ENCODE measurements at regions not wholly inside any gene's neighbourhood (a gene's known extent, or its start where the extent isn't known, plus 50 kb on each side); places are given as distances from the start of the nearest gene placed in this dataset.
A peak's percentile ranks its signal among the peaks of the same experiment; 100 is the strongest.

DNA sequence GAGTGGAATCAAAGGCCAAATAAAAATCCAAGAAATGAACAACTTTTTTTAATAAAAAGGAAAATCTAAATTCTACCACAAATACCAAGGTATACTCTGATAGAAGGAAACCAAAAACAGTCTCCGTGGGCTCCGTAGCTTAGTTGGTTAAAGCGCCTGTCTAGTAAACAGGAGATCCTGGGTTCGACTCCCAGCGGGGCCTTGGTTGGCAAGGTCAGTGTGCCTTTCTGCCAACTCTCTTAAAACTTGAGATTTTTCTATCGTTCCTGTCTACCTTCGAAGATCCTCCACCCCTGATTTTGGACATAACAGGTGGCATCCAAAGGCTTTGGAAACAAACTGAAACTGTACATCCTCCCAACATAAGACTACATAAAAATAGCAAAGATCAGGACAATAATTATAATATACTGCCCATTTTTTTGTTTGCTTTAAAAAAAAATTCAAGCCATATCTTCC lies 197.9 kb downstream of the TRIM27 start:
- peaks cover 0 to 4% (median 0%) of the 10 kb centered on the region in 11 donors for H3K9me3 ChIP-seq
- no peak overlapping the region for H3K4me3 ChIP-seq
- intact Hi-C loops (cut with DNase I), result no loop called here
- TF ChIP-seq, protein P1, sequence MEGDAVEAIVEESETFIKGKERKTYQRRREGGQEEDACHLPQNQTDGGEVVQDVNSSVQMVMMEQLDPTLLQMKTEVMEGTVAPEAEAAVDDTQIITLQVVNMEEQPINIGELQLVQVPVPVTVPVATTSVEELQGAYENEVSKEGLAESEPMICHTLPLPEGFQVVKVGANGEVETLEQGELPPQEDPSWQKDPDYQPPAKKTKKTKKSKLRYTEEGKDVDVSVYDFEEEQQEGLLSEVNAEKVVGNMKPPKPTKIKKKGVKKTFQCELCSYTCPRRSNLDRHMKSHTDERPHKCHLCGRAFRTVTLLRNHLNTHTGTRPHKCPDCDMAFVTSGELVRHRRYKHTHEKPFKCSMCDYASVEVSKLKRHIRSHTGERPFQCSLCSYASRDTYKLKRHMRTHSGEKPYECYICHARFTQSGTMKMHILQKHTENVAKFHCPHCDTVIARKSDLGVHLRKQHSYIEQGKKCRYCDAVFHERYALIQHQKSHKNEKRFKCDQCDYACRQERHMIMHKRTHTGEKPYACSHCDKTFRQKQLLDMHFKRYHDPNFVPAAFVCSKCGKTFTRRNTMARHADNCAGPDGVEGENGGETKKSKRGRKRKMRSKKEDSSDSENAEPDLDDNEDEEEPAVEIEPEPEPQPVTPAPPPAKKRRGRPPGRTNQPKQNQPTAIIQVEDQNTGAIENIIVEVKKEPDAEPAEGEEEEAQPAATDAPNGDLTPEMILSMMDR (IDR thresholded peaks at IDR 0.05), result no peak
- H3K27me3 ChIP-seq, result peaks cover 0 to 96% (median 76%) of the 10 kb centered on the region in 7 donors
- 23 to 28% methylated on average over 7 of the region's 7 CpGs for WGBS, 2 donors
- no peak overlapping the region for H3K27ac ChIP-seq
- no peaks in the 10 kb centered on the region for H3K36me3 ChIP-seq
- DNase-seq (no peak), ATAC-seq (no peak)
- H3K4me1 ChIP-seq, result peaks cover 0 to 14% (median 0%) of the 10 kb centered on the region in 9 donors

DNA sequence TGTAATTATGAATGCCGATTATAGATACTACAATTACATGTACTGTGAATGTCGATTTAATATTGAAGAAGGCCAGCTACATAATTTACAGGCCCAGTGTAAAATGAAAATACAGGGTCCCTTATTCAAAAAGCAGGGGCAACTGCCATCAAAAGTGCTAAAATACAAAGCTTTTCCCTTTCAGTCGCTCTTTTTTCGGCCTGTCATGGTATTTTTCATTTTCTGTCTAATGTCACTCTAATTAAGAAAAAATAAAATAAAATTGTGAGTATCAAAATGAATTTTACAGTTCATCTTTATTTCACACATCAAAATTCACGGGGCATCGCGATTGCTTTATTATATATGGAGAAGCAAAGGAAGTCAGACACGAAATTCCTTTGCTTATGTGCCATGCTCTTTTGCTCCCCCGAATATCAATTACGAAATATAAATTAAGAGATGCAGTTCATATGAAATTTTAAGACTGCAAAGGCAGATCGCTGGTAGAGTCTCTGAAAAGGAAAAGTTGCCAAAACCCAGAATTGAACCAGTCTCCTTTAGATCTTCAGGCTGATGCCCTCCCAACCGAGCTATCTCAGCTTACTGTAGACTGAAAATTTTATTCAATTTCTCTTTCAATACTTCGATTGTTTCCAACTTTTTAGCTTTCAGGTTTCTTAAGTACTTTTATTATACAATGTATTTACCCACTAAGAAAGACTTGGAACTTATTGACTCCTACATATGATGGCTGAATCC lies 197.0 kb downstream of the TRIM27 start:
- DNase-seq, result no peak
- peaks cover 0 to 4% (median 0%) of the 10 kb centered on the region in 11 donors for H3K9me3 ChIP-seq
- intact Hi-C loops (cut with DNase I), result no loop called here
- peaks cover 0 to 96% (median 79%) of the 10 kb centered on the region in 7 donors for H3K27me3 ChIP-seq
- 64 to 71% methylated on average over 13 of the region's 13 CpGs for WGBS, 2 donors
- H3K4me1 ChIP-seq, result peaks cover 0 to 14% (median 0%) of the 10 kb centered on the region in 9 donors
- no peak overlapping the region for H3K27ac ChIP-seq
- no peak for ATAC-seq
- no peaks in the 10 kb centered on the region for H3K36me3 ChIP-seq
- TF ChIP-seq, protein P1 (IDR thresholded peaks at IDR 0.05), result no peak
- no peak overlapping the region for H3K4me3 ChIP-seq

DNA sequence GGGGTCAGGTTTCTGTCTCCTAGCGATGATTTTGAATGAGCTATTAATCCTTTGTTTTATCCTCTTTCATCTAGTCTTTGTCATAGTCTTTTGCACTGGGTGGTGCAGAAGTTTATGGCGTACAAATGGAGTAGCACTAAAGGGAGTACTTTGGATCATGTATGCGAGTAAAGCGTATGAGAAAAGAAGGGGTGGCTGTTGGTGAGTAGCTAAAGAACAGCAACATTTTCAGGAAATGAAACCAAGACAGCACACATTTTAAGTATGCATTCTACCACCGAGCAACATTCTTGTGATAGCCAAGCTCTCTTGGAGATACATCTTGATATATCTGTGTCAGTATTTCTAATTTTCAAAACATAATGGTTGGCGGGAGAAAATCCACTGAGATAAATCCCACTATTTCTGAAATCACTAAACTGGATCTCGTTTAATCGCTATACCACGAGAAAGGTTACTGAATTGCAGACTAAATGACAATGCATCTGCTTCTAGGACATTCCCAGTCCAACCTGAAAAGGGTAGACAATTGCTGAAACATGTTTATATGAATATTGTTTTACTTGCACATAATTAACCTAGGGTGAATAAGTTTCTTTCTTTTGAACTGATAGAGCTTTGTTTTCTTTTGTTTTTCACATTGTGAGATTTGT lies 196.1 kb downstream of the TRIM27 start:
- TF ChIP-seq, protein P1 (IDR thresholded peaks at IDR 0.05), result no peak
- intact Hi-C loops (cut with DNase I), result no loop called here
- Histone ChIP-seq H3K4me3 (no peak overlapping the region), H3K36me3 (no peaks in the 10 kb centered on the region), H3K4me1 (peaks cover 0 to 14% (median 0%) of the 10 kb centered on the region in 9 donors), H3K27ac (no peak overlapping the region), H3K9me3 (peaks cover 0 to 4% (median 0%) of the 10 kb centered on the region in 11 donors), H3K27me3 (peaks cover 0 to 96% (median 80%) of the 10 kb centered on the region in 7 donors)
- ATAC-seq (no peak), DNase-seq (no peak)
- WGBS, 2 donors, result 69 to 77% methylated on average over 9 of the region's 9 CpGs

DNA sequence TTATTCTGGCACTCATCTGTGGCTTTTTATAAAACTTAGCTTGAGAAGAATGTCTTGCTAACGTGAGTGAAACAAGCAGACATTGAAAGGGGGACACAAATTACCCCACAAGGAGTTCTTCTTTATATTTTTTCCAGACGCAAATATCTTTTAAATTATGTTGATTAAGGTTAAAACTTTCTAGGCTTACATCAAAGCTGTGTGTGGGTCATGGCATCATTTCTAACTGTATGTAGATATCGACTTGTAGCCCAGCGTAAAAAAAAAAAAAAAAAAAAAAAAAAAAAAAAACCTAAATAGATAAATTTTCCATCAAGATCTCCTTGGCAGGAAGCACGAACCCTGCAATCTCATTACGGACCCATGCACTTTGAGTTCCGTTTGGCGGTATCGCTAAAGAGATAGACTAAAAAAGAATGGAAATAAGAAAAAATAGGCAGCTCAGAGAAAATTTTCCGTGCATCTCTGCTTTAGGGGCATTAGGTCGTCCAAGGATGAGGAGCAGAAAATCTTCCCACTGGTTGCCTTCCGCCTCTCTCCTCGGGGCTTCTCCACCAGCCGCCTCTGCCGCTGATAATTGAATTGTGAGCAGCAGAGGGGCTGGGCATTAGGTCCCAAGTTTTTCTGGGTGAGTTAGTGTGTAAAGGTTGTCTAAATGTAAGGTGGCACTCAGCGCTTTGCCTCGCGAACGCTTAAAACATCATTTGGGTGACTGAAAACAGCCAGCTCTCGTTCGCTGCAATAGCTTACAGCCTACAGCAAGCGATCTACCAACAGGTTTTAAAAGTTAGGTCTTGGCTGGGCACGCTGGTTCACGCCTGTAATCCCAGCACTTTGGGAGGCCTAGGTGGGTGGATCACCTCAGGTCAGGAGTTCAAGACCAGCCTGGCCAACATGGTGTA lies 194.0 kb downstream of the TRIM27 start:
- H3K27me3 ChIP-seq, result peaks cover 0 to 99% (median 89%) of the 10 kb centered on the region in 7 donors
- TF ChIP-seq, protein P1 (IDR thresholded peaks at IDR 0.05), result no peak
- DNase-seq (no peak), ATAC-seq (no peak)
- 6 to 8% methylated on average over 24 of the region's 24 CpGs for WGBS, 2 donors
- peak overlapping the region in 6 of 10 donors; percentile 38 to 58 (median 50) for H3K4me3 ChIP-seq
- no peaks in the 10 kb centered on the region for H3K36me3 ChIP-seq
- peaks cover 0 to 14% (median 0%) of the 10 kb centered on the region in 9 donors for H3K4me1 ChIP-seq
- intact Hi-C loops (cut with DNase I), result no loop called here
- H3K27ac ChIP-seq, result no peak overlapping the region
- peaks cover 0 to 9% (median 0%) of the 10 kb centered on the region in 11 donors for H3K9me3 ChIP-seq

Data from heart right ventricle (tissue), 16 donors.